Smooth muscle cell (in vitro differentiated cells): ENCODE measurements at regions not wholly inside any gene's neighbourhood (a gene's known extent, or its start where the extent isn't known, plus 50 kb on each side); places are given as distances from the start of the nearest gene placed in this dataset.

Source experiments
- DNase-seq: peaks from one replicate; lab custom pipeline; 2025; ENCODE audit not compliant: unreplicated experiment; lab: John Stamatoyannopoulos, UW
- H2AFZ ChIP-seq: fragments of 200-600 bp; sonication (generic); 2 replicates; pipeline ENCODE4 v1.6.0; 2016; ENCODE audit warnings: antibody characterized with exemption, low read depth, mild to moderate bottlenecking
- H3F3A ChIP-seq: fragments of 200-600 bp; sonication (generic); 2 replicates; pipeline ENCODE4 v1.6.0; 2017; ENCODE audit warnings: antibody characterized with exemption, low read depth
- H3K27ac ChIP-seq: fragments of 200-600 bp; sonication (generic); 2 replicates; pipeline ENCODE4 v1.5.1; 2016; ENCODE audit warnings: low read depth, mild to moderate bottlenecking
- H3K27me3 ChIP-seq: fragments of 200-600 bp; sonication (generic); 2 replicates; pipeline ENCODE4 v1.6.1; 2016; ENCODE audit warnings: low read depth, mild to moderate bottlenecking
- H3K36me3 ChIP-seq: fragments of 200-600 bp; sonication (generic); 2 replicates; pipeline ENCODE4 v1.5.1; 2016; ENCODE audit warnings: low read depth
- H3K4me1 ChIP-seq: fragments of 200-600 bp; sonication (generic); 2 replicates; pipeline ENCODE4 v1.5.1; 2016; ENCODE audit warnings: low read depth
- H3K4me2 ChIP-seq: fragments of 200-600 bp; sonication (generic); 2 replicates; pipeline ENCODE4 v1.6.0; 2016; ENCODE audit warnings: mild to moderate bottlenecking
- H3K4me3 ChIP-seq: fragments of 200-600 bp; sonication (generic); 2 replicates; pipeline ENCODE4 v1.5.1; 2016; ENCODE audit warnings: mild to moderate bottlenecking
- H3K79me2 ChIP-seq: fragments of 200-600 bp; sonication (generic); 2 replicates; pipeline ENCODE4 v1.6.0; 2016; ENCODE audit warnings: low read depth, mild to moderate bottlenecking
- H3K9ac ChIP-seq: fragments of 200-600 bp; sonication (generic); 2 replicates; pipeline ENCODE4 v1.6.0; 2016; ENCODE audit warnings: low read depth
- H3K9me3 ChIP-seq: fragments of 200-600 bp; sonication (generic); replicated peaks from 2 replicates; pipeline ENCODE4 v1.5.1; 2016; ENCODE audit warnings: low read depth
- H4K20me1 ChIP-seq: fragments of 200-600 bp; sonication (generic); 2 replicates; pipeline ENCODE4 v1.6.0; 2016; ENCODE audit warnings: low read depth
- CTCF ChIP-seq: fragments of 200-600 bp; sonication (generic); IDR thresholded peaks from 2 replicates; pipeline ENCODE4 v1.5.1; 2017; ENCODE audit warnings: borderline replicate concordance, mild to moderate bottlenecking, antibody characterized with exemption; ENCODE audit not compliant: insufficient read depth, poor library complexity, severe bottlenecking
- WGBS: methylation state at CpG from one replicate; pipeline ENCODE4 v1.1.7; 2016; ENCODE audit warnings: low lambda C conversion rate; 5-methylcytosine and 5-hydroxymethylcytosine counted together

GRCh38 chr6:25018568-25018954, 82.8 kb upstream of the RIPOR2 start:
- TF ChIP-seq CTCF = no peak
- Histone ChIP-seq H4K20me1 (no peaks in the 10 kb centered on the region), H3K36me3 (no peaks in the 10 kb centered on the region), H3K79me2 (no peaks in the 10 kb centered on the region), H2AFZ (no peak overlapping the region), H3K27me3 (no peaks in the 10 kb centered on the region), H3K4me1 (no peaks in the 10 kb centered on the region), H3F3A (peaks cover 10% of the 10 kb centered on the region), H3K9ac (no peak overlapping the region), H3K4me2 (no peak overlapping the region), H3K27ac (peak overlapping the region; percentile 88), H3K9me3 (no peaks in the 10 kb centered on the region), H3K4me3 (no peak overlapping the region)
- WGBS = 85% methylated on average over 4 of the region's 4 CpGs
- DNase-seq = no peak

- TF ChIP-seq CTCF = no peak
- Histone ChIP-seq H2AFZ (no peak overlapping the region), H3K36me3 (no peaks in the 10 kb centered on the region), H3K4me1 (no peaks in the 10 kb centered on the region), H3K9ac (no peak overlapping the region), H4K20me1 (no peaks in the 10 kb centered on the region), H3K79me2 (no peaks in the 10 kb centered on the region), H3K4me2 (no peak overlapping the region), H3K27me3 (no peaks in the 10 kb centered on the region), H3K9me3 (no peaks in the 10 kb centered on the region), H3K27ac (peak overlapping the region; percentile 67), H3K4me3 (no peak overlapping the region), H3F3A (peaks cover 3% of the 10 kb centered on the region)
- WGBS = 48% methylated on average over 3 of the region's 3 CpGs
- DNase-seq = no peak
These were observed 86.4 kb upstream of the RIPOR2 start for GRCh38 chr6:25022140-25022553.

- H3K79me2 ChIP-seq = no peaks in the 10 kb centered on the region
- H3K9ac ChIP-seq = no peak overlapping the region
- no peaks in the 10 kb centered on the region for H4K20me1 ChIP-seq
- H3K4me1 ChIP-seq = no peaks in the 10 kb centered on the region
- WGBS = 96% methylated on average over 22 of the region's 22 CpGs
- no peak overlapping the region for H3K4me3 ChIP-seq
- no peaks in the 10 kb centered on the region for H3K27me3 ChIP-seq
- H3K9me3 ChIP-seq = no peaks in the 10 kb centered on the region
- DNase-seq = no peak
- no peaks in the 10 kb centered on the region for H3F3A ChIP-seq
- H3K27ac ChIP-seq = no peak overlapping the region
- H2AFZ ChIP-seq = no peak overlapping the region
- TF ChIP-seq CTCF = no peak
- H3K4me2 ChIP-seq = no peak overlapping the region
- no peaks in the 10 kb centered on the region for H3K36me3 ChIP-seq
These were observed 88.0 kb upstream of the RIPOR2 start for GRCh38 chr6:25023781-25024180.

GRCh38 chr6:25024821-25025220, 89.1 kb upstream of the RIPOR2 start:
- Histone ChIP-seq H3K9ac (no peak overlapping the region), H3K9me3 (no peaks in the 10 kb centered on the region), H3K27me3 (no peaks in the 10 kb centered on the region), H3K4me3 (no peak overlapping the region), H4K20me1 (no peaks in the 10 kb centered on the region), H3K79me2 (no peaks in the 10 kb centered on the region), H3K36me3 (no peaks in the 10 kb centered on the region), H3F3A (no peaks in the 10 kb centered on the region), H3K27ac (peak overlapping the region; percentile 50), H3K4me1 (no peaks in the 10 kb centered on the region), H2AFZ (no peak overlapping the region), H3K4me2 (no peak overlapping the region)
- no peak for DNase-seq
- TF ChIP-seq CTCF = no peak
- WGBS = 85% methylated on average over 3 of the region's 3 CpGs
